Dedifferentiated amniotic fluid mesenchymal stem cell (primary cell): ENCODE measurements at regions not wholly inside any gene's neighbourhood (a gene's known extent, or its start where the extent isn't known, plus 50 kb on each side); places are given as distances from the start of the nearest gene placed in this dataset.
"Not testable (repeated sequence)": the region's sequence is repeated elsewhere in the genome, so short reads cannot be mapped to it uniquely, and the experiment has no call there.

Source experiments
- DNase-seq: peaks from one replicate; pipeline ENCODE4 v3.0.0-alpha.2; 2016; ENCODE audit errors: extremely low spot score

DNA sequence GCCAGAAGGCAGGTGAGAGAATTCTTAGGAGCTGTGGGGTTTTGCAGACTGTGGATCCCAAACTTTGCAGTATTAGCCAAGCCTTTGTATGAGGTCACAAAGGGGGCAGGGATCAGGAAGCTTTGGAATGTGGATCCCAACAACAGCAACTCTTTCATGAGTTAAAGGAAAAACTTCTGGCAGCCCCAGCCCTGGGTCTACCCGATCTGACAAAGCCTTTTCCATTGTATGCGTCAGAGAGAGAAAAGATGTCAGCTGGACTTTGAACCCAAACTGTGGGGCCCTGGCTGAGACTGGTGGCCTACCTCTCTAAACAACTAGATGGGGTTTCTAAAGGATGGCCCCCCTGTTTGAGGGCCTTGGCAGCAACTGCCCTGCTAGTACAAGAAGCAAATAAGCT lies 101.8 kb upstream of the OSBPL11 start:
- not testable (repeated sequence) for DNase-seq

DNA sequence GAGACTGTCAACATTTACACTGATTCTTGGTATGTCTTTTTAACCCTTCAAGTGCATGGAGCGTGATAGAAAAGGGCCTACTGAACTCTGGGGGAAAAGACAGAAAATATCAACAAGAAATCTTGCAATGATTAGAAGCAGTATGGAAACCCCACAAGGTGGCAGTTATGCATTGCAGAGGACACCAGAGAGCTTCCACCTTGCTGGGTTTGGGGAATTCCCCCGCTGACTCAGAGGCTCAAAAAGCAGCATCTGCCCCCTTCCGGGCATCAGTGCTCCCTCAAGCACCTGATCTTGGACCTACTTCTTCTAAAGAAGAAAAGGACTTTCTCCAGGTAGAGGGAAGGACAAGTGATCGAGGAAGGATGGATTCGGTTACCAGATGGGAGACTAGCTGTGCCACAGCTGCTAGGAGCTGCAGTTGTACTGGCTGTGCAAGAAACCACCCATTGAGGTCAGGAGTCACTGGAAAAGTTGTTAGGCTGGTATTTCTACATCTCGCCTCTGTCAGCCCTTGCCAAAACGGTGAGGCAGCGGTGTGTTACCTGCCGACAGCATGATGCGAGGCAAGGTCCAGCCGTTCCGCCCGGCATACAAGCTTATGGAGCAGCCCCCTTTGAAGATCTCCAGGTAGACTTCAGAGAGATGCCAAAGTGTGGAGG lies 102.8 kb upstream of the OSBPL11 start:
- not testable (repeated sequence) for DNase-seq

DNA sequence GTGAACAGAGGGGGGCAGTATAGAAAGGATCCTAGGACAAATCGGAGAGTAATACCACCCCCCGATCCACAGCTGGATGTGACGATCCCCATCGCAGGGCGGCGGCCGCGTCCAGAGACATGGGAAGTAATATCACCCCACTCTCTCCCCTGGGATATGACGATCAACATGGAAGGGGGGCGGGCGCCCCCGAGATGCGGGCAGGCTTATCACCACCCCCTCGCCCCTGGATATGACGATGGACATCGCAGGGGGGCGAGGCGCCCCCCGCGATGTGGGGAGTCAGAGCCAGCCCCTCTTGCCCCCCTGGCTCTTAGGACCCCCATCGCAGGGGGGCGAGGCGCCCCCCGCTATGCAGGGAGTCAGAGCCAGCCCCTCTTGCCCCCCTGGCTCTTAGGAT lies 120.4 kb upstream of the OSBPL11 start:
- no peak for DNase-seq

DNA sequence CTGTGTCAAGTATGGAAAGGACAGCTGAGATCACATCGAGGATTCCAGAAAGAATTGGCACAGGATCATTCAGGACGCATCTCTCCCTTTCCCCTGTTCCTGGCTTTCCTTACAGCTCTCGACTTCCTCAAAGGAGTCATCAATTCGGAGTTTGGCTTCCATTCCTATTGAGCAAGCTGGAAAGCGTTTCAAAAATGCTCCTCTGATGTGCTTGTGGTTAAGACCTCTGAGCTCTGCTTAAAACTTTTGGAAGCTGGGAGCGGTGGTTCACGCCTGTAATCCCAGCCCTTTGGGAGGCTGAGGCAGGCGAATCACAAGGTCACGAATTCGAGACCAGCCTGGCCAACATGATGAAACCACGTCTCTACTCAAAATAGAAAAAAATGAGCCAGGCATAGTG lies 136.9 kb upstream of the OSBPL11 start:
- peak; percentile 22 for DNase-seq

DNA sequence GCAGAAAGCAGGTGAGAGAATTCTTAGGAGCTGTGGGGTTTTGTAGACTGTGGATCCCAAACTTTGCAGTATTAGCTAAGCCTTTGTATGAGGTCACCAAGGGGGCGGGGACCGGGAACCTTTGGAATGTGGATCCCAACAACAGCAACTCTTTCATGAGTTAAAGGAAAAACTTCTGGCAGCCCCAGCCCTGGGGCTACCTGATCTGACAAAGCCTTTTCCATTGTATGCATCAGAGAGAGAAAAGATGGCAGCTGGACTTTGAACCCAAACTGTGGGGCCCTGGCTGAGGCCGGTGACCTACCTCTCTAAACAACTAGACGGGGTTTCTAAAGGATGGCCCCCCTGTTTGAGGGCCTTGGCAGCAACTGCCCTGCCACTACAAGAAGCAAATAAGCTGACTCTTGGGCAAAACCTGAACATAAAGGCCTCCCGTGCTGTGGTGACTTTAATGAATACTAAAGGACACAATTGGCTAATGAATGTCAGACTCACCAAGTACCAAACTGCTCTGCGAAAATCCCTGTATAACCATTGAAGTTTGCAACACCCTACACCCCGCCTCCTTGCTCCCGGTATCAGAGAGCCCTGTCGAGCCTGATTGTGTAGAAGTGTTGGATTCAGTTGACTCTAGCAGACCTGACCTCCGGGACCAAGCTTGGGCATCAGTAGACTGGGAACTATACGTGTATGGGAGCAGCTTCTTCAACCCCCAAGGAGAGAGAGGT lies 146.9 kb upstream of the OSBPL11 start:
- DNase-seq, result not testable (repeated sequence)

DNA sequence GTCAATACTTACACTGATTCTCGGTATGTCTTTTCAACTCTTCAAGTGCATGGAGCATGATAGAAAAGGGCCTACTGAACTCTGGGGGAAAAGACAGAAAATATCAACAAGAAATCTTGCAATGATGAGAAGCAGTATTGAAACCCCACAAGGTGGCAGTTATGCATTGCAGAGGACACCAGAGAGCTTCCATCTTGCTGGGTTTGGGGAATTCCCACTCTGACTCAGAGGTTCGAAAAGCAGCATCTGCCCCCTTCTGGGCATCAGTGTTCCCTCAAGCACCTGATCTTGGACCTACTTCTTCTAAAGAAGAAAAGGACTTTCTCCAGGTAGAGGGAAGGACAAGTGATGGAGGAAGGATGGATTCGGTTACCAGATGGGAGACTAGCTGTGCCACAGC lies 147.5 kb upstream of the OSBPL11 start:
- DNase-seq, result not testable (repeated sequence)

DNA sequence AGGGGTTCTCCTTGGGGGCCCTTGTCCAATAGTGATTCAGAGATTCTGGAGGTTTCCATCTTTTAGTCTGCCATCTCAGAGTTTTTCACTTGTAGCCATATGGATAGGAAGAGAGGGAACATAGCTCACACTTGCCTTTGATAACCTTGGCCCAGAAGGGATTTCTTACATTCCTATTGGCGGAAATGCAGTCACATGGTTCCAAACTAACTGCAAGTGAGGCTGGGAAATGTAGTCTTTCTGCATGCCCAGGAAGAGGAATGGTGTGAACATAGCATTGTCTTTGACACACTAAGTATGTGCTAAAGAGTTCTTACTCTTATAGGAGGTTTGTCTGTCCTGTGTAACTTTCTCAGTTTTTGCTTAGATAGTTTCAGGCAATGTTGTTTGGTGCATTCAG lies 161.8 kb upstream of the OSBPL11 start:
- not testable (repeated sequence) for DNase-seq

DNA sequence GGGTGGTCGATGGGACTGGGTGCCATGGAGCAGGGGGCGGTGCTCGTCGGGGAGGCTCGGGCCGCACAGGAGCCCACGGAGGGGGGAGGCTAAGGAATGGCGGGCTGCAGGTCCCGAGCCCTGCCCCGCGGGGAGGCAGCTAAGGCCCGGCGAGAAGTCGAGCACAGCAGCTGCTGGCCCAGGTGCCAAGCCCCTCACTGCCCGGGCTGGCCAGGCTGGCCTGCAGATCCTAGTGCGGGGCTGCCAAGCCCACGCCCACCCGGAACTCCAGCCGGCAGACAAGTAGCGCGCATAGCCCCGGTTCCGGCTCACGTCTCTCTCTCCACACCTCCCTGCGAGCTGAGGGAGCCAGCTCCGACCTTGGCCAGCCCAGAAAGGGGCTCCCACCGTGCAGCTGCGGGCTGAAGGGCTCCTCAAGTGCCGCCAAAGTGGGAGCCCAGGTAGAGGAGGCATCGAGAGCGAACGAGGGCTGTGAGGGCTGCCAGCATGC lies 163.4 kb upstream of the OSBPL11 start:
- not testable (repeated sequence) for DNase-seq

DNA sequence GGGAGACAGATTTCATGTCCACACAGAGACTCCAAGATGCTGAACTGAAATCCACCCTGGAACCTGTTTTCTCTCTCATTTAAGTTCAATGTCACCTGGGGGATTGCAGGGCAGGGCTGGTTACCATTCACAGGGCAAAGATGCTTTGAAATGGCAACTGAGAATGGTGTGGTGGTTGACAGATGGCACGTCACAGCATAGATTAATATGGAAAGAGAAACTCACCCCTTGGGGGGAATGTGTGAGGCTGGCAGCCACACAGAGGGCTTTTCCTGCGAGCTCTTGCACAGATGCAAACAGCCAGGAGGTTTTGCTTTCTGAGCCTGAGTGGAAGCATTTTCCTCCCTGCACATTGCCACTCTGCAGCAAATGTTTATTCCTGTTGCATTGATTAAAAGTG lies 167.3 kb upstream of the OSBPL11 start:
- not testable (repeated sequence) for DNase-seq

DNA sequence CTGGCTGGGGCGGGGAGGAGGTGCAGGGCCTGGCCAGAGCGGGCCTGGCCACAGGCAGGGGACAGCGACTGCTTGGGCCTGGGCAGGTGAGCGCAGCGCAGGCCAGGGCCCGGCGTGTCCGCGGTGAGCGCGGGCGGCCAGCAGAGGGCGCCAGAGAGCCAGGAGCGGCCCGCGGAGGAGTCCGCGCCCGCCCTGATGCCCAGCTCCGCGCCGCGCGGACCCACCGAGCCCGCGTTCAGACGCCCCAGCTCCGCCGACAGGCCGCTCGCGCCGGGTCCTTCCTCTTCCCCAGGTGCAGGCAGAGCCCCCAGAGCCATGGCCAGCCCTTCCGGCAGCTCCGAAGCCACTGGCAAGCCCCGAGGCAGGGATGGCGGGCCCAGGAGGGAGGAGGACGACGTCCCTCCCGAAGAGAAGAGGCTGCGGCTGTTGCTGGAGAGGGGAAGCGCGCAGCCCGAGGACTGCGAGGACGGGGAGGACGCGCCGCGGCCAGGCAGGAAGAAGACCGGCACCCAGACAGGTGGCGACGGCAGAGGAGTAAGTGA lies 171.1 kb upstream of the OSBPL11 start:
- DNase-seq, result not testable (repeated sequence)

DNA sequence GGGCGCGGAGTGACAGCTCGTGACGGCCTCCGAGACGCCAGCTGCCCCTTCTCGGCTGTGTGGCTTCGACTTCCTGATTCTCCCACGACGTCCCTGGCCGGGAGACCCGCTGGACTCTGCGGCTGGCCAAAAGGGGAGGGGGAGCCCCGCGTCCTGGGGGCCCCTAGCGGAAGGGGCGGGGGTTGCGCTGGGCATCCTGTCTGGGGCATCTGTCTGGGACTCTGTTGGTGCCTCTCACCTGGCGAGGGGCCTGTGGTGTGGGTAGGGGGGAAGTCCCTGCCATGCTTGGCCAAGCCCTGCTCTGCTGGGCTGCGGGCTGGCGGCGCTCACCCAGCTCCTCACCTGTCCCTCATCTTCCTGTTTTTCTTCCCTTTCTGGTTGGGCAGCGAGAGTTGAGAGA lies 171.6 kb upstream of the OSBPL11 start:
- not testable (repeated sequence) for DNase-seq

DNA sequence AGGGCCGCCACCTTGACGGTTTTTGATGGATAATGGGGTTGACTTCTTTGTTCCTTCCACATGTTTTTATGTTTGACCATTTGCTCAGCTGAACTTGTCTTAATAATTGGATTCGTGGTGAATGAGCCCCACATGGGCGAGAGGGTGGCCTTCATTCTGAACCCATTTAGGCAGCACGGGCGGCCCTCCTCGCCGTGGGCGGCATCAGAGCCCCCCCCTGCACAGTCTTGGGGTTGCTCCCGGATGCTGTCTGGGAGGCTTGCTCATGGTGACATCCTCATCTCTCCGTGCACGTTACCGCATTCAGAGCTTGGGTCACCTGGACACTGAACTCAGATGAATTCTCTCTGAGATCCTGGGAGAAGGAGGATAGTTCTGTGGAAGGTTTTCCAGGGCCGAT lies 172.3 kb upstream of the OSBPL11 start:
- DNase-seq, result no peak

DNA sequence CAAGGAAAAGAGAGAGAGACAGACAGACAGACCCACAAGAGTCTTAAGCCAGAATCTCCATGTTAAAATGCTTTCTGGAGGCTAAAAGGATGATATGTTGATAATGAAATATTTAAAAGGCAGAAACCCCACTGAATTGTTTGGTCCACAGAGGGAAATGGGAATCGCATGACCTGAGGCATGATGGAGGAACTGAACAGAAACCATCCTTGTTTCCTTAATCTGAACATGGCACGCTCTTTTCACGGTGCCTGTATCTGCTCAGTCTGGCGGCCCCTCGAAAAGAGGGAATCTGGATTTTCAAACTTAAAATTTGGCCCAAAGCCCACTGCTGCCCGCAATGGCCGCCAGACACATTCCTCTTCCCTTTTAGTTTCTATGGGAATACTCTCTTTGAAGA lies 173.5 kb upstream of the OSBPL11 start:
- DNase-seq, result not testable (repeated sequence)

DNA sequence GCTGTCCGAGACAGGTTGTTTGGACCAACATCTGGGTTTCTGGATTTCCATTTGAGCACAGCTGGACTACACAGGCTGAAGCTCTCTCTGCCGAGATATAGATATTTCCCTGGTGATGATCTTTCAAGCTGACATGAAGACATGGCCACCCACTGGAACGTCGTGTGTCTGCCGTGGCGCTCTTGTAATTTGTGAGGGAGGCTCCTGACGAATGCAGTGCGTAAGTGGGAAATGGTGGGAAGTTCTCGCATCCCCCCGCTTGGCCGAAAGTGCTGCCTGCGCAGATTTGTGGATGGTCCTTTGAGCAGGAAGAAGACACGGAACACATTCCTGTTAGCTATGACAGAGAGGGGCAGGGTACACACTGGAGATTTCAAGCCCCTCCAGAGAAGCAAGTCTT lies 176.2 kb upstream of the OSBPL11 start:
- DNase-seq, result not testable (repeated sequence)

DNA sequence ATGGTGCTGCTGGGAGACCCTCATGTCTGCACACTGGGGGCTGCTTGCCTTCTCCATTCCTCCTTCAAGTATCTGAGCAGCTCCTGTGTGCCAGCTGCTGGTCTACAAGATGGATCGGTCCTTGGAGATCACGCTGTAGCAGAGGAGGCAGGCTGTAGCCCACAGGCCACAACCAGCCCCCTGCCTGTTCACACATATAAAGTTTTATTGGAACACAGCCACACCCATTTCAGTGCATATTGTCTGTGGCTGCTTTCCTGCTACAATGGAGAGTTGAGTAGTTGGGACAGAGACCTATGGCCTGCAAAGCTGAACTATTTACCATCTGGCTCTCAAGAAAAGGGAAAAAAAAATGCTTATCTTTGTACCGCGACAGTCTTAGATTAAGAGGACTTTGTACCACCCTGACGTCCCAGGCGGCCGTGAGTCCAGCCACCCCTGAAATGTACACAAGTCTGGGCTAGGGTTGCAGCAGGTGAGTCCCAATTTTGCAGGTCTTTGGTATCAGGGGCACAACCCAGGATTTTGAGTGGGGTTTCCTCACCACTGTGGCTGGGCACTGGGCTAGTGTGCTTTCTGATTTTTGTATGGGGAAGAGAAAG lies 179.2 kb upstream of the OSBPL11 start:
- not testable (repeated sequence) for DNase-seq

DNA sequence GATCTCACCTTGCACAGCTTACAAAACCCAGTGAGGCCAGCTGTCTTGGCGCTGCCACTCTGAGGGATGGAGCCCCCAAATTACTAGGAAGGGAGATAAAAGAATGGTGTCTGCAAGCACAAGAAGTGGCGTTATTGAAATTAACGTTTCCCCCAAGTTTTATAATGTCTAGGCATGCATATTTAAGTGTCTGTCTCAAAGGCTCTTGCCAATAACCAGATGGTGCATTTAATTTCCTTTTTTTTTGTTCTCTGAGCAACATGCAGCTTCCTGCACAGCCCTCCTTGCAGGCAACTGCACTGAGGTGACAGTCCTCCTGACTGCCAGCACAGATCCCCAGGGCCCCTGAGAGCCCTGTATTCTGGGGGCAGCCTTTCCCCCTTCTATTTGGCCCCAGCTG lies 179.8 kb upstream of the OSBPL11 start:
- not testable (repeated sequence) for DNase-seq

DNA sequence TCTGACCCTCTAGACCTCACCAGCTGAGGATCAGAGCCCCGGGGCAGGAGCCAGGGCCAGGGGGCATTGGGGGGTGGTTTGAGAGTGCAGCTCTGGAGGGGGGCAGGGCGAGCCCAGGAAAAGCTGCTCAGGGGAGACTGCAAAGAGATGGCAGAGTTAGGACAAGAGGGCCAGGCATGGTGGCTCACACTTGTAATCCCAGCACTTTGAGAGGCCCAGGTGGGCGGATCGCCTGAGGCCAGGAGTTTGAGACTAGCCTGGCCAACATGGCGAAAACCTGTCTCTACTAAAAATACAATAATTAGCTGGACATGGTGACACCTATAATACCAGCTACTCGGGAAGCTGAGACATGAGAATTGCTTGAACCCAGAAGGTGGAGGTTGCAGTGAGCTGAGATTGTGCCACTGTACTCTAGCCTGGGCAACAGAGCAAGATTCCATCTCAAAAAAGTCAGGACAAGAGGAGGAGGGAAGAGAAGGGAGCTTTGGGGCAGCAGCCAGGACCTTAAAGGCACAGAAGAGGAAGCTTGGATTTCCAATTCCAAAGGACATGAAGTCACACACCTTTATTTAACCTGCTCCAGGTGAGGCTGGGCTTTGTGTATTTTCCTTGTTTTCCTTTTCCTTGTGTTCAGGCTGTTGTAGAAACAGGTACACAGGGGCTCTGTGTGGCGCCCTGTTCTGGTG lies 180.5 kb upstream of the OSBPL11 start:
- not testable (repeated sequence) for DNase-seq

DNA sequence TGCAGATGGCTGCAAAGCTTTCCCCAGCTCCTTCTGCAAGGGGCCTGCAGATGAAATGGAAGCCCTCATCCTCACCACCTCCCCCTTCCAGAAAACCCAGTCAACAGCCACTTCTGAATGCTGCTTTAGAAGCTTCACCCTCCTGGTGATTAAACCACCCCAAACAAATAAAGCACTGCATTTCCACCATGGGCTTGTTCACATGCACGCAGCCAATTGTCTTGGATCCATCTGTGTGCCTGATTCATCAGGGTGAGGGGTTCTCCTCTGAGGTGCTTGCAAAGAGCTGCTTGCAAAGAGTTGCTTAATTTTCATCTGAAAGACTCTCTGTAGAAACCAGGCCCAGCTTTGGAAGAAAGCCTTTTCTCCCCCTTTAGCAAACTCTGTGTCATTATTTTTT lies 184.0 kb upstream of the OSBPL11 start:
- not testable (repeated sequence) for DNase-seq

DNA sequence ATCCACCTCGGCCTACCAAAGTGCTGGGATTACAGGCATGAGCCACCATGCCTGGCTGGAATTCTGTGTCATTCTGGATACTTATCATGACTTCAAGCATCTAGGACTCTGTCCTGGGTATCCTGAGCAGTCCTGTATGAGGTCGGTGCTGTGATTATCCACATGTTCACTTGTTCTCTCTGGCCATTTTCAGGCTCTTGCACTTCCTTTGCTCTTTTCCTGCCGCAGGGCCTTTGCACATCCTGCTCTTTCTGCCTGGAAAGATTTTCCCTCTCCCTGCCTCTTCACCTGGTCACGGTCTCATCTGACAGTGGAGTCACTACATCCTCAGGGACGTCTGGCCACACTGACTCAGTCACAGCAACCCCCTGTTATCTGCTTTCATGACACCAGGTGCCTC lies 184.6 kb upstream of the OSBPL11 start:
- not testable (repeated sequence) for DNase-seq

DNA sequence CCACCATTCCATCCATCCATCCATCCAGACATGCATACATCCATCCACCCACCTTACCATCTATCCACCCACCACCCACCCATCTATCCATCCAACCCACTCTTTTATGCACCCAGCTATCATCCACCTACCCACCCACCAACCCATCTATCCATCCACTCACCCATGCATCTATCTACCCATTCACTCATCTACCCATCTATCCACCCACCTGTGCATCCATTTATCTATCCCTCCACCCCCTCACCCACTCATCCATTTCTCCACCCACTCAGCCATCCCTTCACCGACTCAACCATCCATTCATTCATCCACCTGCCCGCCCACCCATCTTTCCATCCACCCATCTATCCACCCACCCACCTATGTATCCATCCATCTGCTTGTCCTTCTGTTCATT lies 186.4 kb upstream of the OSBPL11 start:
- DNase-seq, result not testable (repeated sequence)

DNA sequence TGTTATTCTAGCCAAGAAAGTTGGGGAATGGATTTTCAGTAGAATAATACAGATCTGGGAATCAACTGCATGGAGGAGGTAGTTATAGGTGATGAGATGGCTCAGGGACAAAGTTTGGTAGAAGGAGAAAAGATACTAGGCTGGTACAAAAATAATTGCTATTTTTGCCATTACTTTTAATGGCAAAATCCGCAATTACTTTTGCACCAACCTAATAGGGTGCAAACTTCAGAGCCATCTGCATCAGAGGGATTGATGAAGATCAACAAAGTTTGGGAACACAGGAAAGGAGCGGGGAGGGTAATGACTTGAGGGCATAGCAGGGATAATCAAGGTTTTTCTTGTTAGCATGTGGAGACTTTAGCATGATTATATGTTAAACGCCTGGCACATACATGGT lies 178.7 kb upstream of the ROPN1B start:
- DNase-seq, result not testable (repeated sequence)

DNA sequence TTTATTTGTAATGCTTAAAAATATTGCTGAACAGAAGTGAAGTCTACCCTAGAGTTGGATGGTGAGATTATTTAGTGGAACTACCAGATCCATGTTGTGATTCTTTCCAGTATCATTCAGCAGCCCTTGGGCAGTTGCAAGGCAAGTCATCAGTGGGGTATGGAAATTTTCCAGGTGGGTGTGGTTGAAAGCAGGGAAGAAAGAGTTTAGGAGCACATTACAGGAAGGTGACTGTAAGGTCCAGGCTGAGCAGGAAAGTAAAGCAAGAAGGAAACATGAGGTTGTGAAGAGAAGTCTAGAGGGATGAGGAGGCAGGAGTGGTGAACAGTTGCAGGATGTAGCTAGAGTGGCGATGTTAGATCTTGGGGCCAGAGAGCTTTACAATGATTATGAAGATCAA lies 178.0 kb upstream of the ROPN1B start:
- DNase-seq, result not testable (repeated sequence)
